ENCODE measurements at regions not wholly inside any gene's neighbourhood (a gene's known extent, or its start where the extent isn't known, plus 50 kb on each side); places are given as distances from the start of the nearest gene placed in this dataset.

DNA sequence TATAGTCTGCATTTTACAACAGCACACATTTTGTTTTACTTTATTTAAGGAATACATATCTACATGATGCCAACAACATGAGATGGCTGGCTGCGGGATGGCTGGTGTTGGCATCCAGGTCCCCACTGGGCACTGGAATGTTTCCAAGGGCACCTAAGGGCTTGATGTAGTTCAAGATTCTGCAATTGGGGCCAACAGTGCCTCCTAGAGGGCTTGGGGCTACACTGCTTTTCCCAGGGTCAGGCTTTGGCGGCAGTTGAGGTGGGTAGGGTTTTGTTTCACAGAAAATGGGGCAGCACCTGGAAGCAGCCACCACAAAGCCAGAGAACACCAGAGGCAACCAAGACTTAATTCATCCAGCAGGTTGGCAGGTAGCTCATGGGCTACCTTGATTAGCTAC is 166.7 kb upstream of the PRNP start:
- no peaks in the 10 kb centered on the region for H4K20me1 ChIP-seq (ENCODE audit: control insufficient read depth, insufficient read depth, insufficient read length)
- H3K23ac ChIP-seq (ENCODE audit: insufficient read length, low read depth, low read length), result no peak overlapping the region
- no peak overlapping the region for H2BK5ac ChIP-seq (ENCODE audit: insufficient read length, low read length)
- no peak overlapping the region for H3K4me3 Mint-ChIP-seq
- TF ChIP-seq CTCF (conservative IDR thresholded peaks at IDR 0.05), result peak; percentile 89
- H3K14ac ChIP-seq (ENCODE audit: insufficient read depth, low read length), result no peak overlapping the region
- H2BK20ac ChIP-seq (ENCODE audit: low read depth, low read length, poor library complexity, severe bottlenecking), result no peak overlapping the region
- peak; percentile 77 for DNase-seq
- H4K5ac ChIP-seq (ENCODE audit: insufficient read length, low read depth, low read length), result no peak overlapping the region
- no peak overlapping the region for H3K27ac ChIP-seq (ENCODE audit: insufficient read length, low read depth, low read length)
- WGBS (ENCODE audit: extremely low coverage, insufficient read length, low lambda C conversion rate), result no CpG with 5 or more reads among the region's 2 CpGs
- H2BK120ac ChIP-seq (ENCODE audit: low read depth, low read length, poor library complexity, severe bottlenecking), result no peak overlapping the region
- H3K79me1 ChIP-seq (ENCODE audit: insufficient read depth, low read depth, low read length, poor library complexity, severe bottlenecking), result no peaks in the 10 kb centered on the region
- no peaks in the 10 kb centered on the region for H3K27me3 ChIP-seq (ENCODE audit: insufficient read depth, low read length)
- H2BK12ac ChIP-seq (ENCODE audit: insufficient read length, low read depth, low read length), result no peak overlapping the region
- H2AFZ ChIP-seq (ENCODE audit: low read length), result no peak overlapping the region
- H2BK15ac ChIP-seq (ENCODE audit: low read depth, low read length), result no peak overlapping the region
- H3K18ac ChIP-seq (ENCODE audit: insufficient read length, low read depth, low read length), result no peak overlapping the region
- no peaks in the 10 kb centered on the region; the same call in 1 of the 2 replicates for H3K27me3 Mint-ChIP-seq (ENCODE audit: low read depth)
- peaks cover 10 to 12% of the 10 kb centered on the region in 2 experiments for H3K4me1 Mint-ChIP-seq
- H3K4ac ChIP-seq (ENCODE audit: low read depth, low read length), result no peak overlapping the region
- no peaks in the 10 kb centered on the region for H3K36me3 Mint-ChIP-seq (ENCODE audit: insufficient read depth in 1 of 3, low read depth in 3 of 3)
- H3K9me3 ChIP-seq (ENCODE audit: control insufficient read depth, low read depth, low read length), result no peaks in the 10 kb centered on the region
- no peak overlapping the region for H3T11ph ChIP-seq (ENCODE audit: low read length)
- no peak overlapping the region for H3K56ac ChIP-seq (ENCODE audit: insufficient read length, low read depth, low read length)
- no peak overlapping the region for H2AK5ac ChIP-seq (ENCODE audit: insufficient read length, low read length)
- H3K9me3 Mint-ChIP-seq, result no peaks in the 10 kb centered on the region
- no peak overlapping the region for H3K9ac ChIP-seq (ENCODE audit: extremely low read depth, insufficient read length, low read length)
- no peaks in the 10 kb centered on the region for H3K23me2 ChIP-seq (ENCODE audit: insufficient read length, low read depth, low read length, poor library complexity, severe bottlenecking)
- no peak overlapping the region for H4K8ac ChIP-seq (replicated peaks; ENCODE audit: insufficient read length, low read depth, low read length)
- no peaks in the 10 kb centered on the region for H3K79me2 ChIP-seq (ENCODE audit: insufficient read depth, low read length)
- H3K27ac Mint-ChIP-seq, result no peak overlapping the region; a peak in 1 of 7 replicates
- H3K4me2 ChIP-seq (ENCODE audit: insufficient read depth, insufficient read length, low read length), result no peak overlapping the region
- H3K4me1 ChIP-seq (ENCODE audit: insufficient read depth, low read length), result no peaks in the 10 kb centered on the region
- H4K91ac ChIP-seq (ENCODE audit: insufficient read length, low read depth, low read length), result no peak overlapping the region

All from H9 (cell line).